HCT116 (cell line): ENCODE measurements at regions not wholly inside any gene's neighbourhood (a gene's known extent, or its start where the extent isn't known, plus 50 kb on each side); places are given as distances from the start of the nearest gene placed in this dataset.

ENCODE experiments used
- ATAC-seq: fragments of 200-7000 bp; cut with Tn5 transposase; 2 replicates; pipeline ENCODE4 v1.9.1; 2020; ENCODE audit warnings: mild to moderate bottlenecking, moderate library complexity
- BruUV-seq: library from RNA; stranded (reverse); fragments of 400-500 nt; replicated peaks from 2 replicates; lab custom pipeline; 2021; lab: Mats Ljungman, UMichigan
- CTCF ChIA-PET: fragments of 300-600 bp; sonication (Branson Sonifier 250); formaldehyde crosslinking; loops from one replicate; lab custom pipeline; 2021; ENCODE audit warnings: antibody characterized with exemption; lab: Charles Lee
- POLR2A ChIA-PET: fragments of 300-600, 350-600 bp; sonication (Branson Sonifier 250); formaldehyde crosslinking; loops from one replicate; lab custom pipeline; 2021; ENCODE audit warnings: antibody characterized with exemption; lab: Charles Lee
- RAD21 ChIA-PET, 2 experiments: fragments of 300-600 bp; sonication (Branson Sonifier 250); formaldehyde crosslinking; loops; one replicate each; lab custom pipeline; 2023; ENCODE audit warnings: low total read pairs in 2 of 2; ENCODE audit not compliant: uncharacterized antibody in 2 of 2, unreplicated experiment in 2 of 2, low non-redundant PET in 1 of 2; lab: Charles Lee
- DNase-seq: peaks from one replicate; pipeline ENCODE4 v3.0.0-alpha.2; 2010; ENCODE audit warnings: low read depth, low spot score
- H2AFZ ChIP-seq: fragments of 200-600 bp; shearing (Covaris generic), sonication (generic); 2 replicates; pipeline ENCODE4 v1.6.1; 2017; ENCODE audit warnings: low read depth, mixed run types, mixed read lengths, antibody characterized with exemption, low read length; ENCODE audit not compliant: poor library complexity, severe bottlenecking
- H3K27ac ChIP-seq: 2 replicates; pipeline ENCODE4 v1.5.1; 2012; ENCODE audit warnings: low read depth, low read length
- H3K27me3 ChIP-seq: fragments of 200-600 bp; sonication (generic); 2 replicates; pipeline ENCODE4 v1.6.1; 2016; ENCODE audit warnings: mixed run types, low read length, mixed read lengths; ENCODE audit not compliant: insufficient read depth
- H3K36me3 ChIP-seq, 2 experiments: fragments of 200-500 bp in 1 of 2; fragments of 200-600 bp in 1 of 2; sonication (Bioruptor generic) in 1 of 2; sonication (generic) in 1 of 2; 2 replicates each; pipeline versions ENCODE4 v1.5.1 to v1.6.1; 2014 to 2016; ENCODE audit warnings: low read length in 2 of 2, inconsistent platforms in 1 of 2, mixed read lengths in 1 of 2, mixed run types in 1 of 2; ENCODE audit not compliant: insufficient read depth in 2 of 2, control insufficient read depth in 1 of 2
- H3K4me1 ChIP-seq, 2 experiments: fragments of 200-600 bp in 1 of 2; sonication (generic) in 1 of 2; 2 replicates each; pipeline versions ENCODE4 v1.5.1 to v1.6.1; 2012 to 2017; ENCODE audit warnings: low read length in 2 of 2, inconsistent platforms in 1 of 2, mild to moderate bottlenecking in 1 of 2, mixed read lengths in 1 of 2, mixed run types in 1 of 2, moderate library complexity in 1 of 2; ENCODE audit not compliant: insufficient read depth in 2 of 2, control insufficient read depth in 1 of 2
- H3K4me2 ChIP-seq: fragments of 200-600 bp; sonication (generic); 2 replicates; pipeline ENCODE4 v1.6.1; 2017; ENCODE audit warnings: mixed run types, low read length, mixed read lengths
- H3K4me3 ChIP-seq, 2 experiments: fragments of 200-600 bp in 1 of 2; sonication (generic) in 1 of 2; replicated peaks in 1 of 2; 2 replicates each; pipeline ENCODE4 v1.5.1; 2011 to 2016; ENCODE audit warnings: low read length in 2 of 2, control low read depth in 1 of 2, low read depth in 1 of 2, mild to moderate bottlenecking in 1 of 2, mixed read lengths in 1 of 2, mixed run types in 1 of 2
- H3K79me2 ChIP-seq: fragments of 200-600 bp; sonication (generic); 2 replicates; pipeline ENCODE4 v1.6.1; 2017; ENCODE audit warnings: mild to moderate bottlenecking, mixed run types, low read length, moderate library complexity, mixed read lengths; ENCODE audit not compliant: insufficient read depth
- H3K9ac ChIP-seq: fragments of 200-600 bp; sonication (generic); 2 replicates; pipeline ENCODE4 v1.6.1; 2016; ENCODE audit warnings: low read length, mixed read lengths
- H3K9me2 ChIP-seq: fragments of 200-600 bp; sonication (generic), shearing (Covaris generic); 2 replicates; pipeline ENCODE4 v1.6.1; 2017; ENCODE audit warnings: mixed run types, mild to moderate bottlenecking, moderate library complexity; ENCODE audit not compliant: insufficient read depth
- H3K9me3 ChIP-seq, 2 experiments: fragments of 200-500 bp in 1 of 2; fragments of 200-600 bp in 1 of 2; sonication (Bioruptor generic) in 1 of 2; sonication (generic) in 1 of 2; 2 replicates each; pipeline ENCODE4 v1.6.1; 2014 to 2017; ENCODE audit warnings: low read length in 2 of 2, mixed read lengths in 2 of 2, inconsistent platforms in 1 of 2, low read depth in 1 of 2, mild to moderate bottlenecking in 1 of 2, mixed run types in 1 of 2, moderate library complexity in 1 of 2; ENCODE audit not compliant: control insufficient read depth in 1 of 2, insufficient read depth in 1 of 2
- H4K20me1 ChIP-seq: fragments of 200-600 bp; sonication (generic), shearing (Covaris generic); 2 replicates; pipeline ENCODE4 v1.6.1; 2017; ENCODE audit warnings: mixed run types, mild to moderate bottlenecking, moderate library complexity; ENCODE audit not compliant: insufficient read depth
- CEBPB ChIP-seq: IDR thresholded peaks from 2 replicates; pipeline ENCODE4 v1.6.1; 2012; ENCODE audit warnings: low read depth
- CTCF ChIP-seq, 3 experiments: fragments of 200-600 bp in 1 of 3; sonication (generic) in 1 of 3; IDR thresholded peaks in 2 of 3; conservative IDR thresholded peaks in 1 of 3; 2 replicates each; pipeline ENCODE4 v1.5.1; 2012 to 2017; ENCODE audit warnings: low read depth in 2 of 3, low read length in 2 of 3, antibody characterized with exemption in 1 of 3, borderline replicate concordance in 1 of 3, control low read depth in 1 of 3, mild to moderate bottlenecking in 1 of 3, mixed read lengths in 1 of 3, mixed run types in 1 of 3, moderate library complexity in 1 of 3; ENCODE audit not compliant: insufficient read depth in 1 of 3
- EGR1 ChIP-seq: IDR thresholded peaks from 2 replicates; pipeline ENCODE4 v1.6.1; 2012; ENCODE audit warnings: low read depth
- EZH2 ChIP-seq: fragments of 200-600 bp; sonication (generic); IDR thresholded peaks from 2 replicates; pipeline ENCODE4 v1.6.1; 2017; ENCODE audit warnings: antibody characterized with exemption, mixed run types
- EZH2phosphoT487 ChIP-seq: fragments of 200-600 bp; IDR thresholded peaks from 2 replicates; pipeline ENCODE4 v1.6.1; 2018; ENCODE audit warnings: antibody characterized with exemption, borderline replicate concordance
- FOSL1 ChIP-seq: IDR thresholded peaks from 2 replicates; pipeline ENCODE4 v1.6.1; 2012; ENCODE audit warnings: low read depth
- POLR2A ChIP-seq: IDR thresholded peaks from 2 replicates; pipeline ENCODE4 v1.7.0; 2011; ENCODE audit warnings: borderline replicate concordance; ENCODE audit not compliant: insufficient read depth, insufficient read length; ENCODE audit errors: extremely low read depth
- POLR2AphosphoS5 ChIP-seq: IDR thresholded peaks from 2 replicates; pipeline ENCODE4 v1.6.1; 2011; ENCODE audit warnings: mild to moderate bottlenecking, low read depth, low read length, moderate library complexity
- REST ChIP-seq: IDR thresholded peaks from 2 replicates; pipeline ENCODE4 v1.6.1; 2012; ENCODE audit warnings: low read depth
- SIN3A ChIP-seq: IDR thresholded peaks from 2 replicates; pipeline ENCODE4 v1.6.1; 2012; ENCODE audit warnings: low read depth
- SP1 ChIP-seq: IDR thresholded peaks from 2 replicates; pipeline ENCODE4 v1.6.1; 2012; ENCODE audit warnings: low read depth
- TCF7L2 ChIP-seq: IDR thresholded peaks from 2 replicates; pipeline ENCODE4 v1.7.0; 2011; ENCODE audit warnings: borderline replicate concordance, inconsistent platforms; ENCODE audit not compliant: insufficient read depth, insufficient read length; ENCODE audit errors: extremely low read depth
- ZFX ChIP-seq: fragments of 450-650 bp; IDR thresholded peaks from 2 replicates; pipeline ENCODE4 v1.6.1; 2017
- intact Hi-C: fragments of 100-400 bp; cut with micrococcal nuclease; formaldehyde crosslinking; loops from 2 replicates; pipeline ENCODE4 v1.10.0; 2022

GRCh38 chr10:4633186-4633585, 192.8 kb upstream of the AKR1E2 start:
- no TSS peak for BruUV-seq
- no peak overlapping the region for H3K4me3 ChIP-seq
- intact Hi-C loops, result no loop called here
- no peak overlapping the region for H3K4me2 ChIP-seq
- H3K27ac ChIP-seq, result no peak overlapping the region
- CTCF ChIA-PET, result no interaction called here
- no peaks in the 10 kb centered on the region for H3K79me2 ChIP-seq
- no peak overlapping the region for H3K9ac ChIP-seq
- ATAC-seq (no peak), DNase-seq (no peak)
- H3K27me3 ChIP-seq, result no peaks in the 10 kb centered on the region
- H3K9me2 ChIP-seq, result no peaks in the 10 kb centered on the region
- TF ChIP-seq EZH2, result no peak
- TF ChIP-seq POLR2A, result no peak
- TF ChIP-seq, all 23 proteins: peak for 0
- Histone ChIP-seq H3K9me3 (no peaks in the 10 kb centered on the region), H4K20me1 (no peaks in the 10 kb centered on the region), H2AFZ (no peak overlapping the region), H3K4me1 (no peaks in the 10 kb centered on the region), H3K36me3 (no peaks in the 10 kb centered on the region)
- RAD21 ChIA-PET, result no interaction called here
- POLR2A ChIA-PET, result no interaction called here

- no peaks in the 10 kb centered on the region for H3K36me3 ChIP-seq
- H3K27ac ChIP-seq, result no peak overlapping the region
- ChIA-PET RAD21 (interaction anchor here in 1 of 2 experiments (0.6 kb wide), 1 partner anchor 75 kb away, joined by 5 read pairs; no protein-coding TSS in a partner anchor), CTCF (no interaction called here), POLR2A (no interaction called here)
- H3K27me3 ChIP-seq, result no peaks in the 10 kb centered on the region
- DNase-seq (no peak), ATAC-seq (no peak)
- no peaks in the 10 kb centered on the region for H4K20me1 ChIP-seq
- H3K79me2 ChIP-seq, result no peaks in the 10 kb centered on the region
- TF ChIP-seq ZFX (no peak), FOSL1 (no peak), EGR1 (no peak), POLR2A (no peak), CTCF (IDR thresholded peaks at IDR 0.05 in 2 of 3, conservative IDR thresholded peaks at IDR 0.05 in 1 of 3; ENCODE audit: borderline replicate concordance in 1 of 3, insufficient read depth in 1 of 3, low read depth in 2 of 3, low read length in 2 of 3) (no peak), SP1 (no peak), REST (no peak), EZH2phosphoT487 (no peak), SIN3A (no peak), CEBPB (no peak), TCF7L2 (no peak), POLR2AphosphoS5 (no peak)
- intact Hi-C loops, result no loop called here
- no peaks in the 10 kb centered on the region for H3K9me2 ChIP-seq
- H3K9me3 ChIP-seq, result no peaks in the 10 kb centered on the region; a peak in 1 of 4 replicates
- H3K9ac ChIP-seq, result no peak overlapping the region
- H3K4me3 ChIP-seq, result no peak overlapping the region
- no peak overlapping the region for H2AFZ ChIP-seq
- BruUV-seq, result no TSS peak
- H3K4me2 ChIP-seq, result no peak overlapping the region
- no peaks in the 10 kb centered on the region for H3K4me1 ChIP-seq
Observed at GRCh38 chr10:4632757-4633156, 193.2 kb upstream of the AKR1E2 start.
